Vagina (tissue), 2 donors: ENCODE measurements at regions not wholly inside any gene's neighbourhood (a gene's known extent, or its start where the extent isn't known, plus 50 kb on each side); places are given as distances from the start of the nearest gene placed in this dataset.

Experiments used
- POLR2A ChIP-seq, 2 donors: fragments of 450-650 bp; IDR thresholded peaks; one replicate each; pipeline ENCODE4 v1.6.1; 2017; ENCODE audit warnings: antibody characterized with exemption in 2 of 2, mild to moderate bottlenecking in 2 of 2, moderate library complexity in 2 of 2
- POLR2AphosphoS5 ChIP-seq, 2 donors: sonication (generic); formaldehyde crosslinking; IDR thresholded peaks; one replicate each; pipeline ENCODE4 v1.9.0; 2017; ENCODE audit warnings: antibody characterized with exemption in 2 of 2, mild to moderate bottlenecking in 2 of 2, low read depth in 1 of 2; ENCODE audit not compliant: insufficient read depth in 1 of 2
- TF ChIP-seq, protein P1 (sequence below), 3 experiments: fragments of 450-650 bp in 2 of 3; fragments of 200-600 bp in 1 of 3; sonication (generic) in 1 of 3; IDR thresholded peaks; one replicate each; pipeline ENCODE4 v1.5.1; 2017 to 2019; ENCODE audit warnings: antibody characterized with exemption in 3 of 3, mild to moderate bottlenecking in 2 of 3, moderate library complexity in 2 of 3

- TF ChIP-seq, protein P1, sequence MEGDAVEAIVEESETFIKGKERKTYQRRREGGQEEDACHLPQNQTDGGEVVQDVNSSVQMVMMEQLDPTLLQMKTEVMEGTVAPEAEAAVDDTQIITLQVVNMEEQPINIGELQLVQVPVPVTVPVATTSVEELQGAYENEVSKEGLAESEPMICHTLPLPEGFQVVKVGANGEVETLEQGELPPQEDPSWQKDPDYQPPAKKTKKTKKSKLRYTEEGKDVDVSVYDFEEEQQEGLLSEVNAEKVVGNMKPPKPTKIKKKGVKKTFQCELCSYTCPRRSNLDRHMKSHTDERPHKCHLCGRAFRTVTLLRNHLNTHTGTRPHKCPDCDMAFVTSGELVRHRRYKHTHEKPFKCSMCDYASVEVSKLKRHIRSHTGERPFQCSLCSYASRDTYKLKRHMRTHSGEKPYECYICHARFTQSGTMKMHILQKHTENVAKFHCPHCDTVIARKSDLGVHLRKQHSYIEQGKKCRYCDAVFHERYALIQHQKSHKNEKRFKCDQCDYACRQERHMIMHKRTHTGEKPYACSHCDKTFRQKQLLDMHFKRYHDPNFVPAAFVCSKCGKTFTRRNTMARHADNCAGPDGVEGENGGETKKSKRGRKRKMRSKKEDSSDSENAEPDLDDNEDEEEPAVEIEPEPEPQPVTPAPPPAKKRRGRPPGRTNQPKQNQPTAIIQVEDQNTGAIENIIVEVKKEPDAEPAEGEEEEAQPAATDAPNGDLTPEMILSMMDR (IDR thresholded peaks at IDR 0.05) = no peak
- no peak for TF ChIP-seq POLR2AphosphoS5 (IDR thresholded peaks at IDR 0.05; ENCODE audit: insufficient read depth in 1 of 2, low read depth in 1 of 2)
- TF ChIP-seq POLR2A (IDR thresholded peaks at IDR 0.05) = no peak
Observed at GRCh38 chr1:56183151-56183550, 396.2 kb downstream of the PLPP3 start.
